ENCODE measurements at regions not wholly inside any gene's neighbourhood (a gene's known extent, or its start where the extent isn't known, plus 50 kb on each side); places are given as distances from the start of the nearest gene placed in this dataset.

DNA sequence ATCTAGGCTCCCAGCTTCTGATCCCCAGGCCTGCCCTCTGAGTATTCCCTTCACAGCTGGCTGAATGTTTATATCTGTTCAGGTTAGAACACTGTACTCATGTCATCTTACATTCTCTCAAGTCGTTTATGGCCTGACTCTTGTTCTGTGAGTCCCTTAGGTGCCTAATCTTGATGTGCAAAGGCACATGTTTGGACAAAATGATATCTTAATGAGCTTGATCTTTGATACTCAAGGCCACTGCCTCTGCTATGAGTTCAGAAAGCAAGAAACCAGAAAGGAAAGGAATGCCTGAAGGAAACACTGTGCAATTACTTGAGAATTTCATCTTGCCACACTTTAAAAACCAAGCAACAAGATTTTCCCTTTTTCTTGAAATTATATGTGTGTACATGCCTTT lies 391.8 kb upstream of the ZNF608 start:
- DNase-seq (no peak), ATAC-seq (no peak)

- ATAC-seq (no peak), DNase-seq (no peak)
These were observed 393.2 kb upstream of the ZNF608 start for GRCh38 chr5:125139590-125139989.

DNA sequence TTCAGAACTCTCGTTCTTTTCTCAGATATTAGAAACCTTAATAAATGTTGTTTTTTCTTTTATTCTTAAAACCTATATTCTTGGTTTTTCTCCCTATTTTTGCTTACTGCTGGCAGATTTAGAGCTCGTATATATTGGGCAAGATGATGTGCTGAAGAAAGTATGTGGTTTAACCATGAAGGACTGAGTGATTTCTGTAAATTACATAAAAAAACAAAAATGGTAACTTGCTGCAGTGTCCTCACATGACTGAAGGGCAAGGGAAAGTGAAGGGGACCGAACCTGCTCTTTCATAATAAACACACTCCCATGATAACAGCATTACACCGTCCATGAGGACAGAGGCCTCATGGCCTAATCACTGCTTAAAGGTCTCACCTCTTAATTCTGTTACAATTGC lies 393.8 kb upstream of the ZNF608 start:
- ATAC-seq: no peak
- DNase-seq: no peak

DNA sequence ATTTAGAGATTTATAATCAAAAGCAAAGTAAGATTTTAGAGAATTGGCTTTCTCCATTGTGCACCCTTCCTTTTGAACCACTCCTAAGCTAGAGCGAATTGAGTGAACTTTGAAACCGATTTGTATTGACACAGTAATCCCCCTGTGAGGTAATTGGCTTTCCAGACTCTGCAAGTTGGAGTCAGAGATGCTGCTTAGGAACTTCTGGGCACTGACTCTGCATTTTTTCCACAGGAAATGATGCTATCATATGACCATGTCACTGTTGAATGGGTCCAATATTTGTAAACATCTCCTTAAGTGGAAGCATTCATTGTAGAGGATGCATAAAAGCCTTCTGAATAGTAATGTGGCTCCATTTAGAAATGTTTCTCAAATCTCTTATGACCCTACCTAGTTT lies 394.4 kb upstream of the ZNF608 start:
- no peak for ATAC-seq
- DNase-seq: no peak

DNA sequence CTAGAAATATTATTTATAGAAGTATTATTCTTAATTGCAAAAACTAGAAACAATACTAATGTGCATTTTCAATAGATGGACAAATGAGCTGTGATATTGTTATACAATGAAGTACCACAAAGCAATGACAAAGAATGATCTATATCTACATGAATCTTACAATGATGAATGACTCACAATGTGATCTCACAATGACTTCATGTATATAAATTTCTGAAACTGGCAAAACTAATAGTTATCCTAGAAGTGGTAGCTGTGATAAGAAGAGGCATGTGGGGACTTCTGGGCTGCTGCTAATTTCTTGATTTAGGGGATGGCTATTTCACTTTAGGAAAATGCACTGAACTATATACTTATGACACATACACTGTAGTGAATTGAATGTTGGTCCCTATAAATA lies 396.0 kb upstream of the ZNF608 start:
- DNase-seq: no peak
- no peak for ATAC-seq

- DNase-seq (no peak), ATAC-seq (no peak)
These were observed 396.6 kb upstream of the ZNF608 start for GRCh38 chr5:125143011-125143410.

- ATAC-seq (no peak), DNase-seq (no peak)
These were observed 401.6 kb upstream of the ZNF608 start for GRCh38 chr5:125148076-125148475.

GRCh38 chr5:125148706-125149105 lies 402.3 kb upstream of the ZNF608 start:
- ATAC-seq (no peak), DNase-seq (no peak)

GRCh38 chr5:125149110-125149509 lies 402.7 kb upstream of the ZNF608 start:
- no peak for DNase-seq
- no peak for ATAC-seq

DNA sequence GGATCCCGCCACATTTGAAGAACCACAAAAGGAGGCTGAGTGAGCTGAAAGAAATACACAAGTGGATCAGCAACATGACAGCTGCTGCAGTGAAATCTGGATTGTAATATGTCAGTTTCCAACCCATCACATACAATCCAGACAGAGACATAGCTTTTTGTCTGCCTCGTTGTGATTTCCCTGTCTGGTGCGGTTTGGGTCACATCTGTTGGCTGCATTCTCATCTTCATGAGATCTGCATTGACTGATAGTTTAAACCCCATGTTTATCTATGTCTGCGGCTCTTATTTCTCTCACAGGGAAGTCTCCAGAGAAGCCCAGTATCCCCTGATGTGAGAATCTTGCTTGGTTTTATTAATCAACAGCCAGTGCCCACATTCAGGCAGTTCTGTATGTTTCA lies 403.1 kb upstream of the ZNF608 start:
- ATAC-seq (no peak), DNase-seq (no peak)

GRCh38 chr5:125150041-125150669 lies 403.7 kb upstream of the ZNF608 start:
- no peak for ATAC-seq
- DNase-seq: no peak

DNA sequence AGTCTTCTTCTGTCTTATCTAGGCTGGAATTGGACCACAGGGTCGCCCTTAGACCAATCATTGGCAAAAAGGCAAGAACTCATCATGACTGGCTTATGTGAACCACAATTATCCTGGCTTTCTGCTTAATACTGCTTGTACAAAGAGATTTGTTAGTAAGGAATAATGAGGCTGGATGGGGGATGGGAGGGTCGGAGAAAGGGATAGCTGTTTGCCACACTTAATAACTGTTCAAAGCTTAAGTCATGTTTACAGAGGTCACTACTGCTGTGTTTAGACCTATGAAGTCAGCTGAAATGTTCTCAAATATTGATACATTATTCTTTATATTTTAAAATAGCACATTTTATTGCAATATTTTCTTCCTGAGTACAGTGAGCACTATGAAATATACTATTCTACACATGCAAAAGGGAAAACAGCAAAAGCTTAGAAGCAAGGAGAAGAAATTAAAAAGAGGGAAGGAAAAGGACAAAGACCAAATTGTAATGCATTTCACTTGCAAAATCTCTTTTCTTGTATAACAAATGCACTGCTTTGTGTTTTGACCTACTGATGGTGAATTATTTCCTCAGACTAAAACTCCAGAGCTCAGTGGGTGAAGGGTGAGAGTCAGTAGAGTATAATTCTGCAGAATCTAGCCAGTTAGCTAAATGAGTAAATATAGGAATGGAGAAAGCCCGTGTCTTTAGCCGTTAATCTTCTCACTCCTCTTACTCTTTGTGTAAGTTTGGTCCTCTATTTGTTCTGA lies 404.9 kb upstream of the ZNF608 start:
- no peak for DNase-seq

DNA sequence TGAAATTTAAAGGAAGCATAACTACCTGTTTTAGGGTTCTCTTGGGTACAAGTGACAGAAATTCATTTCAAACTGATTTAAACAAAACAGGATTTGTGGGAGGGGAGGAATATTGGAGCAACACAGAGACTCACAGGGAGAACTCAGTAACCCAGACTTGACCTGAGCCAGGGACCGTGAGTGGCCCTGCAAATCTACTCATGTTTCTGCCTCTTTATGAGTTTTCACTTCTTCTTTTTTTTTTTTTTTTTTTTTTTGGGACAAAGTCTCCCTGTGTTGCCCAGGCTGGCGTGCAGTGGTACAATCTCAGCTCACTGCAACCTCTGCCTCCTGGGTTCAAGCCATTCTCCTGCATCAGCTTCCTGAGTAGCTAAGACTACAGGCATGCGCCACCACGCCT lies 405.6 kb upstream of the ZNF608 start:
- DNase-seq: no peak
- no peak for ATAC-seq

More for the DNA sequence above, 404.9 kb upstream of the ZNF608 start:
- no peak for ATAC-seq

DNA sequence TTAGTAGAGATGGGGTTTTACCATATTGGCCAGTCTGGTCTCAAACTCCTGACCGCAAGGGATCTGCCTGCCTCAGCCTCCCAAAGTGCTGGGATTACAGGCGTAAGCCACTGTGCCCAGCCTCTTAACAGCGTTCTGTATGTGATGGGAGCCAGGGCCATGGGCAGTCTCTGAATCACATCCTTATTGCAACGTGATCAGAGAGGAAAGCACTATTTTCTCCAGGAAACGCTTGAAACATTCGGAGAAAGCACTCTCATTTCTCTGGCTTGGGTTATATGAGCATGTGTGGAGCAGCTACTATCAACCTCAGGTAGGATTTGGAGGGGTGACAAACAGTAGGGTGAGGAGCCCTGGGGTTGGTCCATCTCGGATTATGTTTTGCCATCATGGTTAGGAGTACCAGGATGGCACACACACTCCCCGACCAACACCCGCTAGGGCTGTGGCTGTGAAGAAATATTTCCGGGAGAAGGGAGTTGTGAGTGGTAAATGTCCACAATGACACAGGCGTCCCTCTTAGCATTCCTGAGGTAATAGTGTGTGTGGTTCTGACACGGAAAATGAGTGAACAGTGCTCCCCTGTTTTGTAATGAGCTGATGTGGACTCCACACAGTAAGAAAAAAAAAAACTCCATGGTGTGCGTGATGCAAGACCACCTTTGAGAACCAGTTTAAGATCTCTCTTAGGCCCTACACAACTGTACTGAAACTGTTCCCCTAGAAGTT lies 406.2 kb upstream of the ZNF608 start:
- no peak for ATAC-seq

GRCh38 chr5:125153231-125153630 lies 406.8 kb upstream of the ZNF608 start:
- DNase-seq (no peak), ATAC-seq (no peak)

More for the DNA sequence above, 406.2 kb upstream of the ZNF608 start:
- no peak for DNase-seq

DNA sequence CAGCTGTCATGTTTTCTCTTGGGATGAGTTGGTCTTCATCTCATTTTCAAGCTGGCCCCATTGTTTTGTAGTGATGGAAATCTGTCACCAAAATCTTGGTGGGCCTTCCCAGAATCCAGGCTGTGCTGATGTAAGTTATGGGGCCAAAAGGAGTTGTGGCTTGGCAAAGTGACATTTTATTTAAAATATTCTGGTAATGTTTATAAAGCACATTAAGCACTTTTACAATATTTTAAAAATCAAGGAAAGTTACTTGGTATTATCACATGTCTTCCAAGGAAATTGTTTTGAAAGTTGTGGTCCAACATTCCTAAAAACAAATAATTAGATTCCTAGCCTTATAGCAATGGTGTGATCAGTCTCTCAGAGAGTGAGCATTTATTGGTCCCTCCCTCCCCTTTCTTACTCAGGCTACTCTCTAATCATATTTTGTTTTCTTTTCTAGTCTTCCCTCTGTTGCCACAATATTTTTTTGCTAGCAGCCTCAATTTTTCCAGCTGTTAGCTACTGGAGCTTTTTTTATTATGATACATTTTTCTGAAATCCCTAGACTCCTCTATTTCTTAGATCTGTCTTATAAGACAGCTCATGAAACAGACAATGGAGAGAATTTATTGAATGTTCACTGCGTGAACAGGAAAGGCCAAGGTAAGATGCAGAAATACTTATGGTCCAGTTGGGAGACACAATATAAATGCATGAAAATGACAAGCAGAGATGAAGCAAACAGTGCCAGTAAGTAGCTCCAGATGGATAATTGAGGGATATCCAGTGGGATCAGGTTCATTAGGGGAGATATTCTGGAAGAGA lies 408.1 kb upstream of the ZNF608 start:
- DNase-seq: no peak
- ATAC-seq: no peak

GRCh38 chr5:125160787-125161502 lies 414.5 kb upstream of the ZNF608 start:
- no peak for DNase-seq
- no peak for ATAC-seq

DNA sequence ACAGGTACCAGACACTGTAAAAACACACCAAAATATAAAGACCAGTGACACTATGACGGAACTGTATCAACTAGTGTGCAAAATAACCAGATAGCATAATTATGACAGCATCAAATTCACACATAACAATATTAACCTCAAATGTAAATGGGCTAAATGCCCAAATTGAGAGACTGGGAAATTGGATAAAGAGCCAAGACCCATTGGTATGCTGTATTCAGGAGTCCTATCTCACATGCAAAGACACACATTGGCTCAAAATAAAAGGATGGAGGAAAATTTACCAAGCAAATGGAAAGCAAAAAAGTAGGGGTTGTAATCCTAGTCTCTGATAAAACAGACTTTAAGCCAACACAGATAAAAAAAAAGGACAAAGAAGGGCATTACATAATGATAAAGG lies 416.3 kb upstream of the ZNF608 start:
- DNase-seq: no peak
- no peak for ATAC-seq

DNA sequence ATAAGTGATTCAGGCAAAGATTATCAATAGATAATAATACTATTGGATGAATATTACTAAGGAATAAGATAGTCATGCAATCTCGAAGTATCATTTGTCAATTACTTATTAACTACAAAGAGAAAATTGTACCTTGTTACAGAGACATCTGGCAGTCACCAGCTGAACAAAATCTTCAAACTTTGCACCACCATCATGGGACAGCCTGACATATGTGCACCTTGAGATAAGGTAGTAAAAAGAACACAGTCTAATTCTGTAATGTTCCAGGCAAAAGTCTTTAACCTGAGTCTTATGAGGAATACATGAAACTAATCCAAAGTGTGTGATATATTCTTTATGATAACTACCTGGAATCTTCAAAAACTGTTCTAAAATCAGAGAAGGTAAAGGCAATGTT lies 423.0 kb upstream of the ZNF608 start:
- DNase-seq: no peak
- no peak for ATAC-seq

DNA sequence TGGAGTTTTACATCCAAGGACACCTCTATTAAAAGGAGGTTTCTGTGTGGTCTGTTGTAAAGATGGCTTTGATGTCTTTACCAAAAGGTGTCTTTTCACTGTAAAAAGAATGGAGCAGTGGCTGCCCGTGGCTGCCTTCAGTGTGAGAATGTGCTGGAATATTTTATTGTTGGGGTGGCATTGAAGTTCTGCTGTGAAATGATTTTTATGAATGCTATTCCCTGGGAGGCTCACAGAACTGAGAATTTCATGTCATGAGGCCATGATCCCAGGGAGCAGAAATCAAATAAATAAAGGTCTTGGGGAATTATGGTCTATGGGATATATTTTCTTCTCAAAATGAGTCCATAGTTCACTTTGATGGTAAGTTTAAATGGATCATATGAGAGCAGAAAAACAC lies 425.2 kb upstream of the ZNF608 start:
- no peak for ATAC-seq

DNA sequence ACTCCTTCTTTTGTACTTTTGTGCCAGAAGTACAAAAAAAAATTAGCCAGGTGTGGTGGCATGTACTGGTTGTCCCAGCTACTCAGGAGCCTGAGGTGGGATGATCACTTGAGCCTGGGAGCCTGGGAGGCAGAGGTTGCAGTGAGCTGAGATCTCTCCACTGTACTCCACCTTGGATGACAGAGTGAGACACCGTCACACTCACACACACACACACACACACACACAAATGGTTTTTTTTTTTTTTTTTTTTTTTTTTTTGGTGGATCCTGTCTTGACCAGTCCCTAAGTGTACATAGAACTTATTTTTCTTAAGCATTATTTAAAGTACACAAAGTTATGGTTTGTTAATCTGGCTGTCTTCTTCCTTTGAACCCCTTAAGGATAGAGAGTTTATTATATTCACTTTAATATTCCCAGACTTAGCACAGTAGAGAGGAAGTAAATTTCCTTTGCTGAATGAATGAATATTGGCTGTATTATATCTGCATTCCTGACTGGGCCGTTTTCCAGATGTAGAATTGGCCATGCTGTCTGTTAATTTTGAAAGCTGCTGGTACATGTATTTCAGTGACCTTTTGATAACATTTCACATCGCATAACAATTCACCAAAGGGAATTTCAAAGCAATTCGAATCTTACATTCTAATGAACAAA lies 429.0 kb upstream of the ZNF608 start:
- no peak for DNase-seq
- no peak for ATAC-seq

More for the DNA sequence above, 425.2 kb upstream of the ZNF608 start:
- DNase-seq: no peak

All from stimulated activated naive CD8-positive, alpha-beta T cell treated with anti-CD3 and anti-CD28 coated beads, Interleukin-15, Interleukin-2, amounts not matched to agents 100 U/mL and 50 U/mL, for 24 hours (primary cell).